Prostate gland (tissue), 2 donors: ENCODE measurements at regions not wholly inside any gene's neighbourhood (a gene's known extent, or its start where the extent isn't known, plus 50 kb on each side); places are given as distances from the start of the nearest gene placed in this dataset.

ENCODE experiments used
- DNase-seq: peaks from one replicate; pipeline ENCODE4 v3.0.0-alpha.2; 2019; ENCODE audit warnings: low spot score
- H3K27ac ChIP-seq, 2 donors: fragments of 200-600 bp; sonication (generic); 2 replicates each; pipeline ENCODE4 v1.5.1; 2017 to 2019
- H3K27me3 ChIP-seq: fragments of 200-600 bp; sonication (generic); replicated peaks from 2 replicates; pipeline ENCODE4 v1.5.1; 2019; ENCODE audit not compliant: insufficient read depth
- H3K36me3 ChIP-seq, 2 donors: fragments of 200-600 bp; sonication (generic); 1 replicate in 1 of 2; 2 replicates in 1 of 2; pipeline versions ENCODE4 v1.5.1 to v1.8.1; 2017 to 2019
- H3K4me1 ChIP-seq: fragments of 200-600 bp; sonication (generic); replicated peaks from 2 replicates; pipeline ENCODE4 v1.5.1; 2019
- H3K4me3 ChIP-seq, 2 donors: fragments of 200-600 bp; sonication (generic); 2 replicates each; pipeline ENCODE4 v1.5.1; 2017 to 2019
- H3K9me3 ChIP-seq: fragments of 200-600 bp; sonication (generic); 2 replicates; pipeline ENCODE4 v1.5.1; 2017
- POLR2A ChIP-seq: fragments of 450-650 bp; IDR thresholded peaks from one replicate; pipeline ENCODE4 v1.6.1; 2016; ENCODE audit warnings: antibody characterized with exemption, mild to moderate bottlenecking
- POLR2AphosphoS5 ChIP-seq: sonication (generic); formaldehyde crosslinking; IDR thresholded peaks from one replicate; pipeline ENCODE4 v1.6.1; 2017; ENCODE audit warnings: antibody characterized with exemption
- whole genome bisulfite sequencing: methylation state at CpG from one replicate; pipeline ENCODE4 v1.1.5; 2018; 5-methylcytosine and 5-hydroxymethylcytosine counted together
- intact Hi-C: fragments of 100-400 bp; cut with DNase I; formaldehyde crosslinking; loops from one replicate; pipeline ENCODE4 v1.14.2; 2022
- TF ChIP-seq, protein P1 (sequence below), 4 experiments: fragments of 200-600 bp in 2 of 4; fragments of 450-650 bp in 2 of 4; sonication (generic) in 2 of 4; IDR thresholded peaks; 1 replicate in 3 of 4; 2 replicates in 1 of 4; pipeline ENCODE4 v1.5.1; 2016 to 2019; ENCODE audit warnings: antibody characterized with exemption in 4 of 4, mild to moderate bottlenecking in 2 of 4, moderate library complexity in 2 of 4

DNA sequence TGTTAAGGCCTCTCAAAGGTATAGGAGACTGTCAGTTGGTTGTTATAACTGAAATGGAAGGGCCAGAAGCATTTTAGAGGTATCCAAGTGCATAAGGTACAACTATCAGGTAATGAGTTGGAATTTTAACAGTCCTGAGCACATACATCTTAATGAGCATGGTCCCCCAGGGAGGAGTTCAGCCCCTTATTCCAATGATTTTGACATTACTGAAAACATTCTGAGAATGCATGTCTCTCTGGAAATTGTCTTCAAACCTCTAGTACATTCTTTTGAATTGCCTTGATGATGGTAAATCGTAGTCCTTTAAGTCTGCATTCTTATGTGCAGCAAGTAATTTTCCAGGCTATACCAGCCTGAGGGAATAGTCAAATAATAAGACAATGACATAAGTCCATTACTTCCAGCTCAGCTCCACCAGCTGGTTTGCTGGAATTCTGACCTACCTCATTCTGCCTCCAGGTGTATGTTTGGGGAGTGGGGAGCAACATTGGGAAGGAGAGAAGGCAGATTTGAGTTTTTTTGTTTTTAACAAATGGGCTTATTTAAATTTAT is 239.2 kb downstream of the MSRB3 start:
- no peak for DNase-seq
- H3K36me3 ChIP-seq = no peaks in the 10 kb centered on the region
- no peaks in the 10 kb centered on the region for H3K4me1 ChIP-seq
- TF ChIP-seq, protein P1, sequence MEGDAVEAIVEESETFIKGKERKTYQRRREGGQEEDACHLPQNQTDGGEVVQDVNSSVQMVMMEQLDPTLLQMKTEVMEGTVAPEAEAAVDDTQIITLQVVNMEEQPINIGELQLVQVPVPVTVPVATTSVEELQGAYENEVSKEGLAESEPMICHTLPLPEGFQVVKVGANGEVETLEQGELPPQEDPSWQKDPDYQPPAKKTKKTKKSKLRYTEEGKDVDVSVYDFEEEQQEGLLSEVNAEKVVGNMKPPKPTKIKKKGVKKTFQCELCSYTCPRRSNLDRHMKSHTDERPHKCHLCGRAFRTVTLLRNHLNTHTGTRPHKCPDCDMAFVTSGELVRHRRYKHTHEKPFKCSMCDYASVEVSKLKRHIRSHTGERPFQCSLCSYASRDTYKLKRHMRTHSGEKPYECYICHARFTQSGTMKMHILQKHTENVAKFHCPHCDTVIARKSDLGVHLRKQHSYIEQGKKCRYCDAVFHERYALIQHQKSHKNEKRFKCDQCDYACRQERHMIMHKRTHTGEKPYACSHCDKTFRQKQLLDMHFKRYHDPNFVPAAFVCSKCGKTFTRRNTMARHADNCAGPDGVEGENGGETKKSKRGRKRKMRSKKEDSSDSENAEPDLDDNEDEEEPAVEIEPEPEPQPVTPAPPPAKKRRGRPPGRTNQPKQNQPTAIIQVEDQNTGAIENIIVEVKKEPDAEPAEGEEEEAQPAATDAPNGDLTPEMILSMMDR (IDR thresholded peaks at IDR 0.05) = no peak
- TF ChIP-seq POLR2AphosphoS5 (no peak), POLR2A (no peak)
- no peaks in the 10 kb centered on the region for H3K27me3 ChIP-seq
- H3K27ac ChIP-seq = no peak overlapping the region
- H3K9me3 ChIP-seq = no peaks in the 10 kb centered on the region
- no peak overlapping the region for H3K4me3 ChIP-seq
- intact Hi-C loops = no loop called here
- WGBS = 95% methylated on average over 1 of the region's 1 CpG

DNA sequence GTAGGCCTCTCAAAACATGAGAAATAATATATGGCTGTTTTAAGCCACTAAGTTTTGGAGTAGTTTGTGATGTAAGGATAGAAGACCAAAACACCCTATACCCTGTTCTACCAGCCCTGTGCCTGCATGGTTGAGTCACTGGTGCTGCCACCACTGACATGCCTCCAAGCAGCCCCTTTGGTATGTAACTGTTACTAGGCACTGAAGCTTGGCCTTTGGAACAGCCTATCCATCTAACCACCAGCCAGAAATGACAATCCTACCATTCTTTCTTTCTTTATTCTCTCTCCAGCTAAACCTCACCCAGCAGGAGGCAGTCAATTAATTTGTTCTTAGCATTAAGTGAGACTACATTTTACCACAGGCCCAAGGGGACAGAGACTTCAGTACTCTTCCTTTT is 240.3 kb downstream of the MSRB3 start:
- no peak for DNase-seq
- intact Hi-C loops = no loop called here
- no peaks in the 10 kb centered on the region for H3K4me1 ChIP-seq
- H3K27ac ChIP-seq = no peak overlapping the region
- H3K9me3 ChIP-seq = no peaks in the 10 kb centered on the region
- H3K27me3 ChIP-seq = no peaks in the 10 kb centered on the region
- TF ChIP-seq, protein P1 (IDR thresholded peaks at IDR 0.05) = no peak
- TF ChIP-seq POLR2A = no peak
- H3K36me3 ChIP-seq = no peaks in the 10 kb centered on the region
- no peak overlapping the region for H3K4me3 ChIP-seq

DNA sequence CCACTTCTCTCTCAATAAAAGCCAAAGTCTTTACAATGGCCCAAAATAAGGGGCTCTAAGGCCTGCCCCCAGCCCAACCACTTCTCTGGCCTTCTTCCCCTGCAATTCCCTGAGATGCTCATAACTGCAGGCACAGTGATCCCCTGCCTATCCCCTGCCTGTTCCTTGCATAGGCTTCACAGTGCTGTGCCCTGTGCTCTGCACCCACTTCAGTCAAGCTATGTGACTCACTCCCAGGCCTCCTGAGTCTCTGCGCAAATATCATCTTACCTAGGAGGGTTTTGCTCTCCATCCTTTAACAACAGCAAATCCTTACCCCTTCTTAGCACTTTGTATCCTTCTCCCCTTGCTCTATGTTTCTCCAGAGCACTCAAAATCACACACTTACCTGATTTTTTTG is 242.2 kb downstream of the MSRB3 start:
- intact Hi-C loops = no loop called here
- no peak overlapping the region for H3K4me3 ChIP-seq
- H3K27me3 ChIP-seq = no peaks in the 10 kb centered on the region
- no peaks in the 10 kb centered on the region for H3K36me3 ChIP-seq
- H3K9me3 ChIP-seq = no peaks in the 10 kb centered on the region
- H3K27ac ChIP-seq = no peak overlapping the region
- H3K4me1 ChIP-seq = no peaks in the 10 kb centered on the region
- TF ChIP-seq POLR2AphosphoS5 (no peak), POLR2A (no peak)
- TF ChIP-seq, protein P1 (IDR thresholded peaks at IDR 0.05) = no peak
- WGBS = 84% methylated on average over 1 of the region's 1 CpG
- no peak for DNase-seq

DNA sequence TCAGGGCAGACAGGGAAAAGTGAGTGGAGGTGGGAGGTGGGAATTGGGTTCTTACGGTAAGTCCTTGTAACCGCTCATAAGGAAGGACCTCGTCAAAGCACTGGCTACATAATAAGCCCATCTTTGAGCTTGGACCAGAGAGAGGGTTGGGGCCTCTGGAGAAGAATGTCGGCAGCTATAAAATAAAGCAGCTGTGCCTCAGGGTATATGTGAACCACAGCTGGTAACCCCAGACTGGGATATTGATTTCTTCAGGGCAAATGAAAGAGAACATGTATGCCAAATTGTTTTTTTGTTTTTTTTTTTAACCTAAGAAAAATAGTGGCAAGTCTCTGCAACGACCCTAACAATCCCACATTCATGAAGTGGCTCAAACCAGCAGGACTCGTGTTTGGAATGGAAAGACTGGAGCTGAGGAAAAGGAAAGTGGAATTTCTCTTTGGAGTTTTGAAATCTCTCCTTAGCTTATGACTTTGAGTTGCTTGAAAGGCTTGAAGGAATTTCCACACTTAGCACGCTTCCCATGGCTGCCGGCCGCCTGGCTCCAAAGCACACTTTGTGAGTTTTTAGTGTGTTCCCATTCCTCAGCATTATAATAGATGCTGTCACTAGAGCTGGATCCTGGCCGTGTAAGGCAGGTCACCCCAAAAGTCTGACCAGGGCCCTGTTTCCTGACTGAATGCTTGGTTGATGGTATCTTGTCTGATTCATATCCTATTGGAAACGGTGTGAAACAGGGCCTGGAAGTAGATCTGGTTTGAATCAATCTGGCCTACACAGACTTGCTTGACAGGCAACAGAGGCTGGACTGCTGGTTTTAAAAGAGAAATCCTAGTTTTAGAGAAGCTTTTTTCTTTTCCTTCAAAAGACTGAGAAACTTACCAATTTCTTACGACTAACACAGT is 244.7 kb downstream of the MSRB3 start:
- intact Hi-C loops = no loop called here
- Histone ChIP-seq H3K27ac (no peak overlapping the region), H3K4me1 (no peaks in the 10 kb centered on the region), H3K27me3 (no peaks in the 10 kb centered on the region), H3K4me3 (no peak overlapping the region), H3K36me3 (no peaks in the 10 kb centered on the region), H3K9me3 (no peaks in the 10 kb centered on the region)
- WGBS = 71% methylated on average over 12 of the region's 12 CpGs
- no peak for DNase-seq
- TF ChIP-seq POLR2A = no peak
- no peak for TF ChIP-seq POLR2AphosphoS5
- TF ChIP-seq, protein P1 (IDR thresholded peaks at IDR 0.05) = no peak

DNA sequence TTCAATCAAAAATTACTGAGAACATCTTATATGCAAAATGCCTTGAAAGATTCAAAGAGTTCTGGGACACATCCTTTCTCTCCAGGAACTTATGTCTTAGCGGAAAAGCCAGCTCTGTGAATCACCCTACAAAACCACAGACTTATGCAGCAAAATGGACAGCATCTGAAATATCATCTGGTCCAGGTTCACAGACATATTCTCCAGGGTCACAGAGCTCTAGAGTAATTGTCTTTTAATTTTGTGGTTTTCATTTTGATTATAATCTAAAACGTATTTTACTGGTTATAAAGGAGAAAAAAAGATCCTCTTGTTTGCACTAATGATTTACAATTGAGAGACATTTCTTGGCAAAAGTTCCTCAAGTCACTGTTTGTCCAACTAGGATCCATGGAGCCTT is 246.2 kb downstream of the MSRB3 start:
- intact Hi-C loops = no loop called here
- no peaks in the 10 kb centered on the region for H3K36me3 ChIP-seq
- WGBS = 49% methylated on average over 2 of the region's 2 CpGs

More for the DNA sequence above, 246.2 kb downstream of the MSRB3 start:
- Histone ChIP-seq H3K9me3 (no peaks in the 10 kb centered on the region), H3K4me1 (no peaks in the 10 kb centered on the region), H3K27ac (no peak overlapping the region), H3K4me3 (no peak overlapping the region), H3K27me3 (no peaks in the 10 kb centered on the region)
- TF ChIP-seq POLR2AphosphoS5 (no peak), POLR2A (no peak)
- TF ChIP-seq, protein P1 (IDR thresholded peaks at IDR 0.05) = no peak
- DNase-seq = no peak
